ENCODE measurements at regions not wholly inside any gene's neighbourhood (a gene's known extent, or its start where the extent isn't known, plus 50 kb on each side); places are given as distances from the start of the nearest gene placed in this dataset.
A peak's percentile ranks its signal among the peaks of the same experiment; 100 is the strongest.

GRCh38 chr11:112400476-112401014 is 139.9 kb upstream of the PLET1 start:
- no peak for DNase-seq (ENCODE audit: low read depth, low spot score)

- no peak for DNase-seq (ENCODE audit: low read depth, low spot score)
Measured at GRCh38 chr11:112401036-112401769, 140.5 kb upstream of the PLET1 start.

- no peak for DNase-seq (ENCODE audit: low read depth, low spot score)
Measured at GRCh38 chr11:112403432-112403831, 142.8 kb upstream of the PLET1 start.

- DNase-seq (ENCODE audit: low read depth, low spot score): no peak
Measured at GRCh38 chr11:112404112-112404511, 143.5 kb upstream of the PLET1 start.

- peak; percentile 38 for DNase-seq (ENCODE audit: low read depth, low spot score)
Measured at GRCh38 chr11:112408517-112408916, 147.9 kb upstream of the PLET1 start.

- no peak for DNase-seq (ENCODE audit: low read depth, low spot score)
Measured at GRCh38 chr11:112410325-112410724, 149.7 kb upstream of the PLET1 start.

- no peak for DNase-seq (ENCODE audit: low read depth, low spot score)
Measured at GRCh38 chr11:112412383-112412782, 151.7 kb upstream of the PLET1 start.

- DNase-seq (ENCODE audit: low read depth, low spot score): no peak
Measured at GRCh38 chr11:112417339-112417738, 156.7 kb upstream of the PLET1 start.

- DNase-seq (ENCODE audit: low read depth, low spot score): no peak
Measured at GRCh38 chr11:112418438-112418837, 157.8 kb upstream of the PLET1 start.

GRCh38 chr11:112421879-112422278 is 161.2 kb upstream of the PLET1 start:
- no peak for DNase-seq (ENCODE audit: low read depth, low spot score)

GRCh38 chr11:112425121-112425520 is 164.5 kb upstream of the PLET1 start:
- no peak for DNase-seq (ENCODE audit: low read depth, low spot score)

GRCh38 chr11:112437096-112437495 is 176.4 kb upstream of the PLET1 start:
- no peak for DNase-seq (ENCODE audit: low read depth, low spot score)

- no peak for DNase-seq (ENCODE audit: low read depth, low spot score)
Measured at GRCh38 chr11:112439614-112440013, 179.0 kb upstream of the PLET1 start.

- no peak for DNase-seq (ENCODE audit: low read depth, low spot score)
Measured at GRCh38 chr11:112440518-112440917, 179.9 kb upstream of the PLET1 start.

GRCh38 chr11:112448168-112448567 is 187.5 kb upstream of the PLET1 start:
- no peak for DNase-seq (ENCODE audit: low read depth, low spot score)

GRCh38 chr11:112448806-112449205 is 188.1 kb upstream of the PLET1 start:
- DNase-seq (ENCODE audit: low read depth, low spot score): no peak

GRCh38 chr11:112451250-112451649 is 190.6 kb upstream of the PLET1 start:
- no peak for DNase-seq (ENCODE audit: low read depth, low spot score)

GRCh38 chr11:112453601-112454577 is 193.2 kb upstream of the PLET1 start:
- no peak for DNase-seq (ENCODE audit: low read depth, low spot score)

- no peak for DNase-seq (ENCODE audit: low read depth, low spot score)
Measured at GRCh38 chr11:112454841-112455240, 194.2 kb upstream of the PLET1 start.

GRCh38 chr11:112455791-112456190 is 195.1 kb upstream of the PLET1 start:
- no peak for DNase-seq (ENCODE audit: low read depth, low spot score)

GRCh38 chr11:112457532-112457931 is 196.9 kb upstream of the PLET1 start:
- no peak for DNase-seq (ENCODE audit: low read depth, low spot score)

GRCh38 chr11:112459001-112459400 is 198.3 kb upstream of the PLET1 start:
- no peak for DNase-seq (ENCODE audit: low read depth, low spot score)
